BJ (cell line): ENCODE measurements at regions not wholly inside any gene's neighbourhood (a gene's known extent, or its start where the extent isn't known, plus 50 kb on each side); places are given as distances from the start of the nearest gene placed in this dataset.

Experiments
- CTCF ChIA-PET: fragments of 350-600 bp; formaldehyde crosslinking; extraction: SDS; loops from one replicate; lab custom pipeline; 2021; ENCODE audit warnings: antibody characterized with exemption, inconsistent platforms; lab: Yijun Ruan, JAX
- POLR2A ChIA-PET: fragments of 300-600 bp; sonication (Branson Sonifier 250); formaldehyde crosslinking; extraction: SDS; loops from one replicate; lab custom pipeline; 2021; ENCODE audit warnings: antibody characterized with exemption; lab: Charles Lee
- DNase-seq: peaks from one replicate; pipeline ENCODE4 v3.0.0-alpha.2; 2011; ENCODE audit warnings: low read depth
- H3K27me3 ChIP-seq: 2 replicates; pipeline ENCODE4 v1.6.0; 2011; ENCODE audit warnings: low read length; ENCODE audit not compliant: control insufficient read depth, insufficient read depth
- H3K36me3 ChIP-seq: 2 replicates; pipeline ENCODE4 v1.5.1; 2011; ENCODE audit warnings: low read length; ENCODE audit not compliant: control insufficient read depth, insufficient read depth
- H3K4me3 ChIP-seq: 2 replicates; pipeline ENCODE4 v1.5.1; 2011; ENCODE audit warnings: low read depth, mild to moderate bottlenecking, control low read depth, low read length
- TF ChIP-seq, protein P1 (sequence below): IDR thresholded peaks from 2 replicates; pipeline ENCODE4 v1.5.1; 2011; ENCODE audit warnings: low read depth, mild to moderate bottlenecking, control low read depth, inconsistent platforms, low read length, moderate library complexity; ENCODE audit not compliant: insufficient read depth

DNA sequence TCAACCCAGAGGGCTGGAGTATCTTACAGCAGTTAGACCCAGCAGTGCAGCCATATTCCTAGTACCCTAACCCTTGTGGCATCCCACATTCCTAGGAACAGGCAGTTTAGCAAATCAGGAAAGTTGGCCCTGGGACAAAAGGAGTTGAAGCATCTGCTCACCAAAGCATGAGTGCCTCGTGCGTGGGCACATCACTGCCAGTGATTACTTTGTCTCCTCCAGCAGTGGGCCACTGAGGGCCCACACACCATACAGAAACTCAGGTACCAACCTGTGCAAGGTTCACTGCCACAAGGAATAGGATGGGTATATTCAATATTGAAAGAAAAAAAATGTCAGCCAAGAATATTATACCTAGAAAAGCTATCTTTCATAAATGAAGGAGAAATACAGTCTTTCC lies 227.5 kb upstream of the CNTN5 start:
- Histone ChIP-seq H3K36me3 (no peaks in the 10 kb centered on the region), H3K4me3 (no peak overlapping the region), H3K27me3 (no peaks in the 10 kb centered on the region)
- ChIA-PET CTCF (no interaction called here), POLR2A (no interaction called here)
- TF ChIP-seq, protein P1, sequence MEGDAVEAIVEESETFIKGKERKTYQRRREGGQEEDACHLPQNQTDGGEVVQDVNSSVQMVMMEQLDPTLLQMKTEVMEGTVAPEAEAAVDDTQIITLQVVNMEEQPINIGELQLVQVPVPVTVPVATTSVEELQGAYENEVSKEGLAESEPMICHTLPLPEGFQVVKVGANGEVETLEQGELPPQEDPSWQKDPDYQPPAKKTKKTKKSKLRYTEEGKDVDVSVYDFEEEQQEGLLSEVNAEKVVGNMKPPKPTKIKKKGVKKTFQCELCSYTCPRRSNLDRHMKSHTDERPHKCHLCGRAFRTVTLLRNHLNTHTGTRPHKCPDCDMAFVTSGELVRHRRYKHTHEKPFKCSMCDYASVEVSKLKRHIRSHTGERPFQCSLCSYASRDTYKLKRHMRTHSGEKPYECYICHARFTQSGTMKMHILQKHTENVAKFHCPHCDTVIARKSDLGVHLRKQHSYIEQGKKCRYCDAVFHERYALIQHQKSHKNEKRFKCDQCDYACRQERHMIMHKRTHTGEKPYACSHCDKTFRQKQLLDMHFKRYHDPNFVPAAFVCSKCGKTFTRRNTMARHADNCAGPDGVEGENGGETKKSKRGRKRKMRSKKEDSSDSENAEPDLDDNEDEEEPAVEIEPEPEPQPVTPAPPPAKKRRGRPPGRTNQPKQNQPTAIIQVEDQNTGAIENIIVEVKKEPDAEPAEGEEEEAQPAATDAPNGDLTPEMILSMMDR: no peak
- no peak for DNase-seq

DNA sequence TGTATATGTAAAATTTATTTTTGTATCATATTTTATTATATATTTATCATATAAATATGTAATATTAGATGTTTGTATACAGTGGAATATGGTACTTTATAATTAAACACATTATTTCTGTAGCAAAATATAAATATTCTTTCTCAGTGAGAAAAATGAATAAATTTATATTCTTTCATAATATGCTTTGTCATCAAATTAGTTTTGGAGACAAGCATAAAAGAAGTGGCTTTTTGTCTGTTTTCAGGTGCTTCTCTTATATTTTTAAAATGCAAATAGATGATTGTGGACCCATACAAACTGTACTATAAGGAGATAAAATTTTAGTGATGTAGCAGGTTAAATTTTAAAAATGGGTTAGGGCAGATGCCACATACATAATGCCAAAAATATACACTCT lies 222.4 kb upstream of the CNTN5 start:
- no peak overlapping the region for H3K4me3 ChIP-seq
- H3K27me3 ChIP-seq: no peaks in the 10 kb centered on the region
- TF ChIP-seq, protein P1: no peak
- DNase-seq: no peak
- ChIA-PET POLR2A (no interaction called here), CTCF (no interaction called here)
- H3K36me3 ChIP-seq: no peaks in the 10 kb centered on the region

DNA sequence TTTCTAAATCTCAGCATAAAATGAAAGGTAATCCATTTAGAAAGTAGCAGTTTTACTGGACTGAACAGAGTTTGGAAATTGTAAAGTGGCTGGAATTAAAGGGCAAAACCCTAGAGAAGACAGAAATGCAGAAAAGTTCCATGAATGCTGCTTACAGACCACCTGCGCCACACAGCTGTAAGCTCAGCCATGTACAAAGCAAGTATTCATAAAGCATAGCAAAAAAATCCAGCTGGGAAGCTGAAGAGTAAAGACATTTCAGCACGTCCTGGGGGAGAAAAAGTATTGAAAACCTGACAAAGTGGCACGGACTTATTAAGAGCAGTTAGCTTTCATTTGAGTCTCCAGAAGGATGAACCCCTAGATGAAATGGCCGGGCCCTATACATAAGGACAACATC lies 220.1 kb upstream of the CNTN5 start:
- DNase-seq: no peak
- Histone ChIP-seq H3K36me3 (no peaks in the 10 kb centered on the region), H3K4me3 (no peak overlapping the region), H3K27me3 (no peaks in the 10 kb centered on the region)
- ChIA-PET POLR2A (no interaction called here), CTCF (no interaction called here)
- TF ChIP-seq, protein P1: no peak

DNA sequence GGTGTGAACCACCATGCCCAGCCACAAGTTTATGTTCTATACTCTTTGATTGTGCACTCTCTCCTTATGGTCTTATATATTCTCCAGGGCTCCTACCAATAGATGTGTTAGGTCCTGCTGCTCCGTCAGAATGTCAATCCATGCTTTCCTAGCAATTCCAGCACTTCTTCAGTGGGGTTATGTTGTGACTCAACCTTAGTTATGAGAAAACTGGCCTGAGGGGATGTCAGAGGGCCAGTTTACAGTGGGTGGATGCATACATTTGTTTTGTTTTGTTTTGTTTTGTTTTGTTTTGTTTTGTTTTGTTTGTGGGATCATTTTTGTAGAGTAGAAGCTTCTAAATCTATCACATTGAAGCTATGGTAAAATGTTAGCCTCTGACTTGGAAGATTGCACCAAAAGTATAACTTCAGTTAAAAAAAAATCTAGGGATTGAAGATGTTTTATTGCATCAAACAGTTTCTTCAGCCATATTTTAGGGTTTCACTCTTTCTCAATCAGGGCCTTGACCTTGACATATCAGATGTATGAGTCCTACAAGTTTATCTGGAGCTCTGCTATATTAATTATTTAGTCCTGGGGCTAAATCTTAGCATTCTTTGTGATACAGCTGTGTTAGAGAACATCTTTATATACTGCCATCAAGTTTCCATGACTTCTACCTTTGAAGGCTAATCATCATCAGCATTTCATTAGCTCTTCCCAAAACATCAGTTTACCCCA lies 191.6 kb upstream of the CNTN5 start:
- no peaks in the 10 kb centered on the region for H3K36me3 ChIP-seq
- no peak for DNase-seq
- no peak overlapping the region for H3K4me3 ChIP-seq
- ChIA-PET POLR2A (no interaction called here), CTCF (interaction anchor here (0.7 kb wide), 1 partner anchor 1189 kb away, joined by 3 read pairs; no protein-coding TSS in a partner anchor)
- TF ChIP-seq, protein P1: no peak
- H3K27me3 ChIP-seq: no peaks in the 10 kb centered on the region

DNA sequence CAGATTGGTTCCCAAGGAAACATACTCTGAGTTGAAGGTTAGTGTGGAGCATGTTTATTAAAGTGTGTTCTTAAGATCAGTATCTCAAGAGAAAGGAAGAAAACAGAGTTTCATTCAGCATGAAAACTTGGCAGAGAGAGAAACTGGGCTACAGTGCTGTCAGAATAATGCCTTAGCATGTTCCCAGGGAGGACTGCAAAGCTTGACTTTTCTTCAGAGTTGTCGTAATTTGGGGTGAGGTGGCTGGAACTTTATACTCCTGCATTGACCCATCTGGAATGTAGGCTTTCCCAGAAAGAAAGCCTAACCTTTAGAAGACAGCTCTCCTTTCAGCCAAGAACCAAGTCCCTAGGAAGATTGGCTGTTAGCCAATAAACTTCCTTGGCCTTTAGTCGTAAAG lies 190.8 kb upstream of the CNTN5 start:
- TF ChIP-seq, protein P1: no peak
- POLR2A ChIA-PET: no interaction called here
- no peak for DNase-seq
- H3K4me3 ChIP-seq: no peak overlapping the region
- no peaks in the 10 kb centered on the region for H3K36me3 ChIP-seq
- no peaks in the 10 kb centered on the region for H3K27me3 ChIP-seq
- CTCF ChIA-PET: no interaction called here
